GM21737 (cell line): ENCODE measurements at regions not wholly inside any gene's neighbourhood (a gene's known extent, or its start where the extent isn't known, plus 50 kb on each side); places are given as distances from the start of the nearest gene placed in this dataset.

Experiments used
- ATAC-seq: cut with Tn5 transposase; IDR thresholded peaks from one replicate; pipeline ENCODE4 v1.9.1; 2021; ENCODE audit warnings: mild to moderate bottlenecking, moderate library complexity; ENCODE audit not compliant: unreplicated experiment

DNA sequence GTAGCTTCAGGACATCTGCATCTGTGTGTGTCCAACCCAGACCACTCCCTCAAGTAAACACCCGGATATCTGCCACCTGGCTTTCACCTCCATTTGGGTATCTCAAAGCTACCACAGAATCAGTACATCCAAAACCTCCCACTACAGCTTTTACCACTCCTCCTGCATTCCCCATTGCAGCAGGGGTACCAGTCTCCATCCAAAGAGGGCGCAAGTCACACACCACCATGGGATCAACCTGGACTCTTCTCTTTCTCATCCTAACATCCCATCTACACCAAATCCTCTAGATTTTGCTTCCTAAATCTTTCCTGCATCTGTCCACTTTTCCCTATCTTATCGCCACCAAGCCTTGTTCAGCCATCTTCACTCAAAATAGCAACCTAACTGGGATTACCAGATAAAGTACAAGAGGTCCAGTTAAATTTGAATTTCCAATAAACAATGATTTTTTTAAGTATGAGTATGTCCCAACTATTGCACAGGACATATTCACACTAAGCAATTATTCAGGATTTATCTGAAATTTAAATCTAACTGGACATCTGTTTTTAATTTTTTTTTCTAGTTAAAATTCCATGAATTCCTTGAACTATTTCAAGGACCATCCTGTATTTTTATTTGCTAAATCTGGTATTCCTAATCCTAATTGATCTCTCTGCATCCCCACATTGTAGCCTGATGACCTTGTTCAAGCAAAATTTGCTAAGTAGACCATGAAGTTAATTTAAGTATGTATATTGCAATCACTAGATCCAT is 164.3 kb upstream of the MLN start:
- ATAC-seq = no peak

DNA sequence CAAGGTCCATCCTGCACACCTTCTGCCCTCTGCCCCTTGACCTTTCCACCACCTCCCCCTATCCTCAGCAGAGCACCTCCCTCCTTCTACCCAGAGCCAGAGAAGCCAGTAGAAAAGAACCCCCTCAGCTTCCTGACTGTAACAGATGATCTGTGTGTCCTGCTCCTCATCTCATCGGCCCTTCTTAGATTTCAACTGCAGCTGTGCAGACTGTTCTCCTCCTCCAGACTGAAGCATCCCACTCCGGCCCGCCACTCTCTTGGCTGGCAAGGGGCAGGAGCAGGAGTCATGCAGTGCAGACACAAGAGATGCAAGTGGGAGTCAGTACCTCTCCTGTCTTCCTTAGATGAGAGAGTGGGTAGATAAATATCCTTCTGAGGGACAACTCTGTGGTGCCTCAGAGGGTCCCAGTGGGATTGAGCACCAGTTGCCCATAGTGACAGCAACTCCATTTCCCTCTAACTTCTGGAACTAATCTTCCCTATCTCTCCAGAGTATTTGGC is 163.5 kb upstream of the MLN start:
- ATAC-seq = no peak

DNA sequence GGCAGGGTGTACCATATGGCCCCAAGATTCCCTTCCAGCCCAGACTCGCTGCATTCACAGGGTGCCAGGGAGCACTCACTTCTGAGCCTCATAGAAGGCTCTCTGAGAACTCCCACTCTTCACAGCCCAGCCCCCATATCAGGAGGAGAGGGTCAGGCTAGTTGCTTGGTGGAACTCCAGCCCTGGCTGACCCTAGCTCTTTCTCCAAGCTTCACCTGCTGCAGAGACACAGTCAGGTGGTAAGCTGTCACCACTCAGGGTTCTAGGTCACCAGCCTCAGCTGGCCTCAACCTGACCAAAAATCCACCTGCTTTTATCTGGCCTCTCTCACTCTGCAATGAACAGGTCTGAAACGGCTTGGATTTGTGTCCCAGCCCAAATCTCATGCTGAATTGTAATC is 162.7 kb upstream of the MLN start:
- ATAC-seq = no peak

DNA sequence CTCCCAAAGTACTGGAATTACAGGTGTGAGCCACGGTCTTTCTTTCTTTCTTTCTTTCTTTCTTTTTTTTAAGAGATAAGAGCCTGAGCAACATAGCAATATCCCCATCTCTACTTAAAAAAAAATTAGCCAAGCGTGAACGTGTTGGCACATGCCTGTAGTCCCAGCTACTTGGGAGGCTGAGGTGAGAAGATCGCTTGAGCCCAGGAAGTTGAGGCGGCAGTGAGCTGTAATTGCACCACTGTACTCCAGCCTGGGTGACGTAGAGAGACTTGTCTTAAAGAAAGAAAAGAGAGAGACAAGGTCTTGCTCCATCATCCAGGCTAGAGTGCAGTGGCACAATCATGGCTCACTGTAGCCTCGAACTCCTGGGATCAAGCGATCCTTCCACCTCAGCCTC is 162.0 kb upstream of the MLN start:
- no peak for ATAC-seq

DNA sequence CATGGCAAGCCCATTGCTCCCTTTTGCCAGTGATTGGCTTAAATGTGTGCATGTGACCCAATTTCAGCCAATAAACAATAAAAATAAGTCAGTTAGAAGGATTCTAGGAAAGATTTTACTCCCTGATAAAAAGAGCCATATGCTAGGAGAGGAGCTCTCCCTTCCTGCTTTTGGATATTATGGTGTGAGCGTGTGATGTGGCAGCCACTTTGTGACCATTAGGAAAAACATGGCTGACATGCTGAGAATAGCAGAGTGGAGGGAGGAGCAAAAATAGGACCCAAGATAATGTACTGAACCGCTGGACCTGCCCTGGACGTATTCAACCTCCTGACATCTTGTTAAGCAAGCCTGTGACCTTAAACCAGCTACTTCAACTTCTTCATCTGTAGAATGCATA is 160.6 kb upstream of the MLN start:
- ATAC-seq = no peak

DNA sequence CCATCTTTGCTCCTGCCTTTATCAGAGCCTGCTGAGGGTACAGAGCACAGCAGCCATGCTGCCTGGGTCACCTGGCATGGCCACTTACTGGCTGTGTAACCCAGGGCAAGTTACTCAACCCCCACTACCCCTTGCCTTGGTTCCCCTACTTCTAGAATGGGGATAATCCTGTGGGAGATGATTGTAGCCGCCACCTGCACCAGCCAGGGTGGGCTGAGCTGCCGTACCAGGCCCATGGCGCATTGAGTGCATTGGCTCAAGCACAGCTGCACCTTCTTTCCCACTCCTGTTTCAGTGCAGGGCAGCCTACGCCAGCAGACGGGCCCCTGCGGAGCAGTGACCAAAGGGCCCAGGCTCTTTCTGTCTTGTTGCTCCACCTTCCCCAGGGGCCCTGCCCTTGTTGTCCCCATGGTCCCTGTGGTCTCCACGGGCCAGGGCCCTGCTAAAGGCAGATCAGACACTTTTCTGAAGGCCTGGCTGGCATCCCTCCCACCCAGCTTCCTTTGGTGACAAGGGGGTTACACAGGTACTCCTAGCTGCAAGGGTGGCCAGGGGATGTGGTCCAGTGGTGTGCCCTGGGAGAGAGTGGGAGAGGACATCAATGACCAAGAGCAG is 159.4 kb upstream of the MLN start:
- ATAC-seq = no peak

DNA sequence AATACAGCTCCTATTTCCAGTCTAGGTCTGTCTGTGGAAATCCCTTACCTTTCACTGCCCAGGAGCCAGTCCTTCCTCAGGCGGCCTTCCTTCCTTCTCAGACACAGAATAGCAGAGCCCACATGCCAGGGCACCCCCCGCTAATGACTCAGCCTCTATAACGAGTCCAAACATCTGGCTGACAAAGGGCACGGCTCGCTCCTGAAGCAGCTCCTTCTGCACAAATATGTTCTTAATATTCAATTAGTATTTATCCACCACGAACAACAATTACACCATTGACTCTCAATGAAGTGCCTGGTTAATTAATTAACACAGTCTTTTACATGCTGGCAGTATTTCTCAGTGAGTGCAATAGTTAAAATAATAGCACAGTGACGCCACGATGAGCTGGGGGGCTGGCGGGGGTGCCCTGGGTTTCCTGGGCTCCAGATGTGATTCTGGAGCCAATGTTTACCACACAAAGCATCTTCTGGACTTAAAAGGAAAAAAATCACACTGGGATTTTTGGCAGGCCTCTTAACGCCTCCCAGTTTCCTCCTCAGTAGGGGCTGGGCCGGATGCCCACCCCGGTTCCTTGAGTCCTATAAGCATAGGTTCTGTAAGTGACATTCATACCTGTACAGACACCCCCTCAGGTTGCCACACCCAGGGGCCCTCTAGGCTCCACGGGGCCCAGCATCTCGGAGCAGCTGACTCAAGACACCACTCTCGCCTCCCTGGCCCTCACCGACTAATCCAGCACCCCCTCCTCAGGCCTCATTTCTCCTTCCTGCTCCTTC is 158.6 kb upstream of the MLN start:
- ATAC-seq = no peak

DNA sequence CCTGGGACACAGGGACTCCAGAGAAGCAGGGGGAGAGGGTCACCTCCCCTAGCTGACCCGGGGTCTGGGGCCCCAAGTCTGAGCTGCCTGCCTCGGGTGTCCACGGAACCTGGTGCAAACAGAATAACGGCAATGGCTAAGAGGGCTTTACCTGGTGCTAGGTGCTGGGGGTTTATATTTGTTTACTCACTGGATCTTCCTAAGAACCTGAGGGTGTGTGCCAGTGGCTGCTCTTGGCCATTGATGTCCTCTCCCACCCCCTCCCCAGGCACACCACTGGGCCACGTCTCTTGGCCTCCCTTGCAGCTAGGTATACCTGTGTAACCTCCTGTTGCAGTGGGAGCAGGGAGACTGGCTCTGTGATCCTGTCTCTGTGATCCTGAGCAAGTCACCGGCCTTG is 157.9 kb upstream of the MLN start:
- ATAC-seq = no peak

DNA sequence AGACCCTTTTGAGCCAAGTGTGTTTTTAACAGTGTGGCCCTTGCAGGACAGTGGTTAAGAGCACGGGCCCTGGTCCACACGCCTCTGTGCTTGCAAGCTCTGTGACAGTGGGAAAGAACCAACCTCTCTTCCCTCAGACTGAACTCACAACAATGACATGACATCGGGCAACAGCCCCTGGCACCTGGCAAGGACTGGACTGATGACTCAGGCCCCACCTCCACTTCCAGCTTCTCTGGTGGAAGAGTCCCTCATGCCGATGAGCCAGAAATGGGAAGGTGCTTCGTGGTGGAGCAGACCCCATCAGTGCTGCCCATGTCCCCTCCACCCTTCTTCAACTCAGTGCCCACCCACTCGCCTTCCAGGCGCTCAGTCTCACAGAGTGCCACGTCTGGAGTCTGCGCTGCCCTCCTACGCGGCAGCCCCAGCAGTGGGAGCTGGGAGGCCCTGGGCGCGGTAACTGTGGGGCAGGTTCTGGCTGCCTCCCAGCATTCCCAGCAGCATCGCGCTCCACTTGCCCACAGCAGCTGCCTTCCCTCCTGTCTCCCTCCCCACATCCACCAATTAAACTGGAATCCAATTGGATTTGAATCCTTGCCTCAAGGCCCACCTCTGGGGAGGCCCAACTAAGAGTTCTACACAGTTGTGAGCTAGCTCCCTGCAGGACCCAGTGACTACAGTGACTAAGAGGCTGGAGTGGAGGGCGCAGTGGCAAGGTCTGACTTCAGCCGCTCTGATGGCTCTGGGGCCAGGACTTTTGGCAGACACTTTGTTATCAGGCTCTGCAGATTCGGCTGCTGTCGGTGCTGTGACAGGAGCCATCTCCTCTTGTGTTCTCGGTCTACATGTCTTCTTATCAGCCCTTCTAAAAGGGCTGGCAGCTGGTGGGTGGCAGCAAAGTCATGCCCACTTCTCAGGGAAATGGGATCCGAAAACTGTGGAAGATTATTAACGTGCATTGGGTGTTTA is 156.8 kb upstream of the MLN start:
- ATAC-seq = no peak

DNA sequence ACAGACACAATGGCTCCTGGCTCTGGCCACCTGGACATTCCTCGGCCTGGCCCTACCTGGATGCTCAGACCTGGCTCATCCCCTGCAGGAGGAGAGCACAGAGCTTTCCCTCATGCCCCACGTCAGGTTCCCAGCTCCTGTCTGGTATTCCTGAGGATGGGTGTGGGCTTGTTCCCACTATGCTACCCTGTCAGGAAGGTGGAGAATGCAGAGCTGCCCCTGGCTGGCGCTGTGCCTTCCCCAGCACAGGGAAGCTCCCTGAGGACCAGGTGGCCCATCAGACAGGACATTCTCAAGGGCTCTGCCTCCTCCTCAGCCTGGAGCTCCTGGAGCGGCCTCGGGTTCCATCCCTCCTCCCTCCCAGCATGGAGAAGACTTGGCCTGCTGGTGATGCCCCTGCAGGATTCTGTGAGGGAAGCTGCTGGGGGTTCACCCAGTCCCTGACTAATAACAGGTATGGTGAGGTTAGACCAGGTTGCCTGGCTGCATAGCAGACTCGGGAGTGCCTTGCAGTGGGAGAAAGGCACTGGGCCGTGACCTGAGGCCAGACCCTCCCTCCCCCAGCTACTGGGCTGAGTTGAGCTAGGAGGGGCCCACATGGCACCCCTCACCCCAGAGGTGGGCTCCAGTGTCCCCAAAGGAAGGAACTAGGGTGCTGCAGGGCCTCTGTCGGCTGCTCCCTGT is 156.0 kb upstream of the MLN start:
- ATAC-seq = no peak

DNA sequence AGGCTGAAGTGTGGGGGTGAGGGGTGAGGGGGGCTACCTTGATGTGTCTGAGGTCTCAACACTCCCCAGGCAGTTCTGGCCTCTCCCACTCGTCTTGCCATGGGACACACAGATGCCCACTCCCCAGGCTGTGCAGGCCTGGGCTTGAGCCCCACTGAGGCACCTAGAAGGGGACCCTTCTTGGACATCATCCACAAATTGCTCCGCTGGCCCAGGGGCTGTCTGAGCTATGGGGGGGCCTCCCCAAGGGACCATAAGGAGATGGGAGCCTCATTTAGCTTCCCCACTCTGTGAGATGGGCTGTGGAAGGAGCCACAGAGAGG is 155.5 kb upstream of the MLN start:
- ATAC-seq = no peak

DNA sequence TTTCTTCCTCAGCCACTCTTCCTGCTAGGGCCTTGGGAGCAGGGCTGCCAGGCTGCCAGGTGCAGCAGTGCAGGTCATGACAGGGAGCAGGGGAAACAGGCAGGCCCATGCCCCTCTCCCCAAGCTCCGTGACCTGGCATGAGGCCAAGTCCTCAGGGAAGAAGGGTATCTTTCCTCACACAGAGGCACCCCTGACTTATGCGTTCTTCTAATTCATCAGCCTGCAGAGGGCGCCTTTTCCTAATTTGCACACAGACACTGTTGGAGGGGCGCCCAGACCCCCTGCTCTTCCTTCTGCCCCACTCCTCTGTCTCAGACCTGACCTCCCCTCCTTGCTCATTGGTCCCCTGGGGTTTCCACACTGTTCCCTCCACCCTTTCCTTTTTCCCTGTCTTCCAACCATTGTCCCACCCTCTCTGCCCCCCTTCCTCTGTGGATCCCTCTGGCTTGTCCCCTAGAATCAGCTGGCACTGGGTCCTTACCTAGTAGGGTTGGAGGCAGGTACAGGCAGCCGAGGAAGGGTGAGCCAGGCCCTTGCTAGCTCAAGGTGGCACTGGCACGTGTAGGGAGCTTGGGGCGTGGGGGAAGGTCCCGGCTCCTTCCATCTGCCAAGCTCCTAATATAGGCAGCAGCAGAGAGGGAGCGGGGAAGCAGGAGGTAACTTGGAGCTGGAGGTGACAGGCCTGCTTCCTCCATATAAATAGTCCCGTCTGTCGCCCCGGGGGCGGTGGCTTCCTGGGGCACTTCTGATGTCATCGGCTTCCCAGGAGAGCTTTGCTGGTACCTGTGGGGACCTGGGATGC is 154.9 kb upstream of the MLN start:
- no peak for ATAC-seq

DNA sequence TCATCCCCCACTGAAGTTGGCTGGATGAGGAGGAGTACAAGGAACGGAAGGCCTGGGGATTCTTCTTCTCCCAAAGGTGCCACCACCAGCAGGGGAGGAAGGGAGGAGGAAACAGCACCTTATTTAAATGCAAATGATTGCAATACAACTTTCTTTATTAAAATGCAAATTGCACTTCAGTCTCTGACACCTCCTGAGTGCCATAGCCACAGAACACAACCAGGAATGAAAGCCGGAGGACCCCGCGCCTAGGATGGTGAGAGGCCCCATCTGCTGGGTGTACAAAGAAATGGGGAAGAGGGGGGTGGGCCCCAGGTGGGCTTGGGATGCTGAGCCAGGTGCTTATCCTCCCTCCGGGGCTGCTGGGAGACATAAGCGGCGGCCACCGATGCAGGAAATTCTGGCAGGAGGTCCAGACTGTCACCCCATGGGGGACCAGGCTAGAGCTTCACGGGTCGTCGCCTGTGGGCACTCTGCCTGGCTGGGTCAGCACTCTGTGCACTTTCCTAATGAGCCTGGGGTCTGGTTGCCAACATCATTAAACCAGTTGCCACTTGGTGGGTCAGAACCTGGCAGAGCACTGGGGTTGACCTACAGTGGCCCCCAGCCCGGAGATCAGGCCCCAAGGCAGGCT is 154.2 kb upstream of the MLN start:
- ATAC-seq = no peak

DNA sequence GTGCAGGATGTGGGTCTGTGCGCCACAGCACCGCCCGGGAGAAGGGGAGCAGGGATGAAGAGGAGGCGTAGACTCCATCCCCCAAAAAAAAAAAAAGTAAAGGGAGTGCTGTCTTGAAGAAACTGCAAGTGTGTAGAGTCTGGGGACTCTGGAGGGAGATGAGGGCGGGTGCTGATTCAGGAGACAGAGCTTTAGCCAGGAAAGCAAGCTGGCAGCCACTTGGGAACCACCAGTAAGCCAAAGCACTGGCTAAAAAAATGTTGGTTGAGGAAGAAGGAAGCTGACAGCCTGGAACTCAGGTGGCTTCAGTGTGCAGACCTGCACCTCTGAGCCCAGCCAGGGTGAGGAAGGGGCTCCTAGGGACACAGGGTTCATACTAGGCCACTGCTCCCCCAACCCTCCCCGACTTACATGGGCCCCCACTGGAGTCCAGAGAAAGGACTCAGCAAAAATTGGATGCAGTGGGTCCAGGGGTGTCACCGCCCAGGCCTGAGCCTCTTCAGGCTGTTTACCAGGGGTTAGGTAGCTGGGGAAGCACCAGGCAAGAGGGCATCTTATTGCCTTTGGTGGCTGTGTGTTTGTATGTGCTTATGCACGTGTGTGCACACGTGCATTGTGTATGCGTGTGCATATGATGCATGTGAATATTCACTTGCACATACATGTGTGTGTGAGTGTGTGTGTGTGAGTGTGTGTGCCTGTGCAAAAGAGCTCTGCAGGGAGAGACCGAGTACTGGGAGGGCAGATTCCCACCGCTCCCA is 153.5 kb upstream of the MLN start:
- ATAC-seq = no peak

DNA sequence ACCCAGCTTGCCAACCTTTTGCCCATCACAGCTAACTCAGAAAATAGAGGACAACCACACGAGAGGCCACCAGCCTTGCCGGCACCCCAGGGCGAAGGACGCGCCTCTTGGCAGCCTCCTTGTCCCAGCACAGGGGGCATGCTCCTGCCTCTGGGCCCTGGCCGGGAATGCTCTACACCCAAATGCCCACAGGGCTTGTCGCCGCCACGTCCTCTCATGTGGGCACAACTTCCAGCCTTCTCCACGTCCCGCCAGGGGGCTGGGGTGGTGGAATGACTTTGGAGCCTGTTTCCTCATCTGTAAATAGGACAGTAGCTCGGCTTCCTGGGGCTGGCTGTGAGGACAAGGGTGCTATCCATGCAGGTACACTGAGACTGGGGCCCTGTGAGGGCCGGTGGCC is 152.4 kb upstream of the MLN start:
- no peak for ATAC-seq

DNA sequence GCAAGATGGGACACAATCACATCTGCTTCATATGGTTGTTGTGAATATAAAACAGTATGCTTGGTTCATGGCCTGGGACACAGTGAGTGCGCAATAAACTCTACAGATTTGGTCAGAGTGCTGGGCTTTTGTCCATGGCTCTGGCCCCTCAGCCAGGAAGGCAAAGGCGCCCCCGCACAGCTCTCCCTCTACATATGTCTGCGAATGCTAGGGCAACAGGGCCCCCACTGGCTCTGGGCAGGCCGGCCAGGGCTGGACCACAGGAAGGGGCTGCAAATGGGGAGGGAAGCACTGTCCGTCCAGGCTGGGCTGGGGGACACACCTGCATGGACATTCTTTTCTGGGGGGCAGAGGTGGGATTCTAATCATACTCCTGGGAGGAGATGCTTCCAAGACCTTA is 151.8 kb upstream of the MLN start:
- no peak for ATAC-seq

DNA sequence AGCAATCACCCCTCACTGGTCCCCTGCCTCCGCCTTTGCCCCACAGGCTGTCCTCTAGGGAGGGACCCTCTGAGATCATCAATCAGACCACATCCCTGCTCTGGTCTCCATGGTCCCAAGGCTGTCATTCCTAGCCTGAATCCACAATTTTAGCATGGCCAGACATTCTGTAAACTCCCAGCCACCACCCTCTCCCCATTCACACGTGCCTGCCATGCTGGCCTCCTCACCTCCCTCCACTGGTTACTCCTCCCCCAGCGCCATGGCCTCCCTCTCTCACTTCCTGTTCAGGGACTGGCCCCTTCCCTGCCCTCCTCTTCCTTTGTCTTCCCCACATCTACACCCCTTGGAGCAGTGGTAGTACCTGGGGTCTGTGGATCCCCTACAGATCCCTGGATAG is 150.7 kb upstream of the MLN start:
- ATAC-seq = no peak

DNA sequence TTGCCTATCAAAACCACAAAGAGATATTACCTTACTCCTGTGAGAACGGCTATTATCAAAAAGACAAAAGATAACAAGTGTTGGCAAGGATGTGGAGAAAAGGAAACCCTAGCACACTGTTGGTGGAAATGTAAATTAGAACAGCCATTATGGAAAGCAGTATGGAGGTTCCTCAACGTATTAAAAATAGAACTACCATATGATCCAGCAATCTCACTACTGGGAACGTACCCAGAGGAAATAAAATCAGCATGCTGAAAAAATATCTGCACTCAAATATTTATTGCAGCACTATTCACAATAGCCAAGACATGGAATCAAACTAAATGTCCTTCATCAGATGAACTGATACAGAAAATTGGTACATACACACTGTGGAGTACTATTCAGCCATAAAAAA is 149.4 kb upstream of the MLN start:
- no peak for ATAC-seq
